CD4-positive, alpha-beta T cell treated with Interleukin-6 for 4 hours (primary cell): ENCODE measurements at regions not wholly inside any gene's neighbourhood (a gene's known extent, or its start where the extent isn't known, plus 50 kb on each side); places are given as distances from the start of the nearest gene placed in this dataset.
"Not testable (repeated sequence)": the region's sequence is repeated elsewhere in the genome, so short reads cannot be mapped to it uniquely, and the experiment has no call there.

Experiments used
- DNase-seq: peaks from one replicate; pipeline ENCODE4 v3.0.0-alpha.2; 2020; ENCODE audit warnings: mixed read lengths

- no peak for DNase-seq
Measured at GRCh38 chr7:85287106-85287825, 100.4 kb upstream of the SEMA3D start.

GRCh38 chr7:85286446-85286845 is 99.6 kb upstream of the SEMA3D start:
- no peak for DNase-seq

- no peak for DNase-seq
Measured at GRCh38 chr7:85285527-85285926, 98.7 kb upstream of the SEMA3D start.

- DNase-seq, result no peak
Measured at GRCh38 chr7:85275204-85275603, 88.3 kb upstream of the SEMA3D start.

GRCh38 chr7:85274454-85274853 is 87.6 kb upstream of the SEMA3D start:
- no peak for DNase-seq

- no peak for DNase-seq
Measured at GRCh38 chr7:85262891-85263290, 76.0 kb upstream of the SEMA3D start.

- DNase-seq, result no peak
Measured at GRCh38 chr7:85261336-85261735, 74.5 kb upstream of the SEMA3D start.

- DNase-seq, result not testable (repeated sequence)
Measured at GRCh38 chr7:85249787-85250186, 62.9 kb upstream of the SEMA3D start.

- DNase-seq, result no peak
Measured at GRCh38 chr7:85239109-85239508, 52.3 kb upstream of the SEMA3D start.

- no peak for DNase-seq
Measured at GRCh38 chr7:85237721-85238120, 50.9 kb upstream of the SEMA3D start.
